ENCODE measurements at regions not wholly inside any gene's neighbourhood (a gene's known extent, or its start where the extent isn't known, plus 50 kb on each side); places are given as distances from the start of the nearest gene placed in this dataset.

GRCh38 chr1:201752333-201752732 lies 76.6 kb upstream of the IPO9 start:
- DNase-seq: no peak

- no peak for DNase-seq
These were observed 75.5 kb upstream of the IPO9 start for GRCh38 chr1:201753492-201753891.

- no peak for DNase-seq
These were observed 74.6 kb upstream of the IPO9 start for GRCh38 chr1:201754353-201754752.

GRCh38 chr1:201755200-201755599 lies 73.8 kb upstream of the IPO9 start:
- no peak for DNase-seq

GRCh38 chr1:201756406-201756805 lies 72.6 kb upstream of the IPO9 start:
- no peak for DNase-seq

- DNase-seq: no peak
These were observed 70.4 kb upstream of the IPO9 start for GRCh38 chr1:201758499-201759050.

- DNase-seq: no peak
These were observed 69.7 kb upstream of the IPO9 start for GRCh38 chr1:201759194-201759815.

- no peak for DNase-seq
These were observed 68.4 kb upstream of the IPO9 start for GRCh38 chr1:201760516-201760915.

GRCh38 chr1:201761178-201761577 lies 67.8 kb upstream of the IPO9 start:
- DNase-seq: no peak

GRCh38 chr1:201761871-201762270 lies 67.1 kb upstream of the IPO9 start:
- no peak for DNase-seq

GRCh38 chr1:201762381-201762780 lies 66.6 kb upstream of the IPO9 start:
- DNase-seq: no peak

- no peak for DNase-seq
These were observed 65.4 kb upstream of the IPO9 start for GRCh38 chr1:201763455-201764140.

GRCh38 chr1:201764166-201764565 lies 64.8 kb upstream of the IPO9 start:
- DNase-seq: no peak

- DNase-seq: no peak
These were observed 64.4 kb upstream of the IPO9 start for GRCh38 chr1:201764579-201764978.

- no peak for DNase-seq
These were observed 62.7 kb upstream of the IPO9 start for GRCh38 chr1:201766131-201766866.

- no peak for DNase-seq
These were observed 61.6 kb upstream of the IPO9 start for GRCh38 chr1:201767339-201767738.

GRCh38 chr1:201769072-201769471 lies 59.9 kb upstream of the IPO9 start:
- no peak for DNase-seq

- DNase-seq: no peak
These were observed 59.0 kb upstream of the IPO9 start for GRCh38 chr1:201769966-201770365.

GRCh38 chr1:201771466-201771865 lies 57.5 kb upstream of the IPO9 start:
- no peak for DNase-seq

- DNase-seq: no peak
These were observed 56.8 kb upstream of the IPO9 start for GRCh38 chr1:201772178-201772577.

GRCh38 chr1:201773764-201774163 lies 55.2 kb upstream of the IPO9 start:
- DNase-seq: no peak

GRCh38 chr1:201774224-201774982 lies 54.6 kb upstream of the IPO9 start:
- no peak for DNase-seq

- no peak for DNase-seq
These were observed 54.0 kb upstream of the IPO9 start for GRCh38 chr1:201774983-201775344.
